HCT116 (cell line): ENCODE measurements at regions not wholly inside any gene's neighbourhood (a gene's known extent, or its start where the extent isn't known, plus 50 kb on each side); places are given as distances from the start of the nearest gene placed in this dataset.

Experiments
- ATAC-seq: fragments of 200-7000 bp; cut with Tn5 transposase; 2 replicates; pipeline ENCODE4 v1.9.1; 2020; ENCODE audit warnings: mild to moderate bottlenecking, moderate library complexity
- BruUV-seq: library from RNA; stranded (reverse); fragments of 400-500 nt; replicated peaks from 2 replicates; lab custom pipeline; 2021; lab: Mats Ljungman, UMichigan
- CTCF ChIA-PET: fragments of 300-600 bp; sonication (Branson Sonifier 250); formaldehyde crosslinking; loops from one replicate; lab custom pipeline; 2021; ENCODE audit warnings: antibody characterized with exemption; lab: Charles Lee
- POLR2A ChIA-PET: fragments of 300-600, 350-600 bp; sonication (Branson Sonifier 250); formaldehyde crosslinking; loops from one replicate; lab custom pipeline; 2021; ENCODE audit warnings: antibody characterized with exemption; lab: Charles Lee
- RAD21 ChIA-PET, 2 experiments: fragments of 300-600 bp; sonication (Branson Sonifier 250); formaldehyde crosslinking; loops; one replicate each; lab custom pipeline; 2023; ENCODE audit warnings: low total read pairs in 2 of 2; ENCODE audit not compliant: uncharacterized antibody in 2 of 2, unreplicated experiment in 2 of 2, low non-redundant PET in 1 of 2; lab: Charles Lee
- DNase-seq: peaks from one replicate; pipeline ENCODE4 v3.0.0-alpha.2; 2010; ENCODE audit warnings: low read depth, low spot score
- H2AFZ ChIP-seq: fragments of 200-600 bp; shearing (Covaris generic), sonication (generic); 2 replicates; pipeline ENCODE4 v1.6.1; 2017; ENCODE audit warnings: low read depth, mixed run types, mixed read lengths, antibody characterized with exemption, low read length; ENCODE audit not compliant: poor library complexity, severe bottlenecking
- H3K27ac ChIP-seq: 2 replicates; pipeline ENCODE4 v1.5.1; 2012; ENCODE audit warnings: low read depth, low read length
- H3K27me3 ChIP-seq: fragments of 200-600 bp; sonication (generic); 2 replicates; pipeline ENCODE4 v1.6.1; 2016; ENCODE audit warnings: mixed run types, low read length, mixed read lengths; ENCODE audit not compliant: insufficient read depth
- H3K36me3 ChIP-seq, 2 experiments: fragments of 200-500 bp in 1 of 2; fragments of 200-600 bp in 1 of 2; sonication (Bioruptor generic) in 1 of 2; sonication (generic) in 1 of 2; 2 replicates each; pipeline versions ENCODE4 v1.5.1 to v1.6.1; 2014 to 2016; ENCODE audit warnings: low read length in 2 of 2, inconsistent platforms in 1 of 2, mixed read lengths in 1 of 2, mixed run types in 1 of 2; ENCODE audit not compliant: insufficient read depth in 2 of 2, control insufficient read depth in 1 of 2
- H3K4me1 ChIP-seq, 2 experiments: fragments of 200-600 bp in 1 of 2; sonication (generic) in 1 of 2; 2 replicates each; pipeline versions ENCODE4 v1.5.1 to v1.6.1; 2012 to 2017; ENCODE audit warnings: low read length in 2 of 2, inconsistent platforms in 1 of 2, mild to moderate bottlenecking in 1 of 2, mixed read lengths in 1 of 2, mixed run types in 1 of 2, moderate library complexity in 1 of 2; ENCODE audit not compliant: insufficient read depth in 2 of 2, control insufficient read depth in 1 of 2
- H3K4me2 ChIP-seq: fragments of 200-600 bp; sonication (generic); 2 replicates; pipeline ENCODE4 v1.6.1; 2017; ENCODE audit warnings: mixed run types, low read length, mixed read lengths
- H3K4me3 ChIP-seq, 2 experiments: fragments of 200-600 bp in 1 of 2; sonication (generic) in 1 of 2; replicated peaks in 1 of 2; 2 replicates each; pipeline ENCODE4 v1.5.1; 2011 to 2016; ENCODE audit warnings: low read length in 2 of 2, control low read depth in 1 of 2, low read depth in 1 of 2, mild to moderate bottlenecking in 1 of 2, mixed read lengths in 1 of 2, mixed run types in 1 of 2
- H3K79me2 ChIP-seq: fragments of 200-600 bp; sonication (generic); 2 replicates; pipeline ENCODE4 v1.6.1; 2017; ENCODE audit warnings: mild to moderate bottlenecking, mixed run types, low read length, moderate library complexity, mixed read lengths; ENCODE audit not compliant: insufficient read depth
- H3K9ac ChIP-seq: fragments of 200-600 bp; sonication (generic); 2 replicates; pipeline ENCODE4 v1.6.1; 2016; ENCODE audit warnings: low read length, mixed read lengths
- H3K9me2 ChIP-seq: fragments of 200-600 bp; sonication (generic), shearing (Covaris generic); 2 replicates; pipeline ENCODE4 v1.6.1; 2017; ENCODE audit warnings: mixed run types, mild to moderate bottlenecking, moderate library complexity; ENCODE audit not compliant: insufficient read depth
- H3K9me3 ChIP-seq, 2 experiments: fragments of 200-500 bp in 1 of 2; fragments of 200-600 bp in 1 of 2; sonication (Bioruptor generic) in 1 of 2; sonication (generic) in 1 of 2; 2 replicates each; pipeline ENCODE4 v1.6.1; 2014 to 2017; ENCODE audit warnings: low read length in 2 of 2, mixed read lengths in 2 of 2, inconsistent platforms in 1 of 2, low read depth in 1 of 2, mild to moderate bottlenecking in 1 of 2, mixed run types in 1 of 2, moderate library complexity in 1 of 2; ENCODE audit not compliant: control insufficient read depth in 1 of 2, insufficient read depth in 1 of 2
- H4K20me1 ChIP-seq: fragments of 200-600 bp; sonication (generic), shearing (Covaris generic); 2 replicates; pipeline ENCODE4 v1.6.1; 2017; ENCODE audit warnings: mixed run types, mild to moderate bottlenecking, moderate library complexity; ENCODE audit not compliant: insufficient read depth
- CEBPB ChIP-seq: IDR thresholded peaks from 2 replicates; pipeline ENCODE4 v1.6.1; 2012; ENCODE audit warnings: low read depth
- EGR1 ChIP-seq: IDR thresholded peaks from 2 replicates; pipeline ENCODE4 v1.6.1; 2012; ENCODE audit warnings: low read depth
- FOSL1 ChIP-seq: IDR thresholded peaks from 2 replicates; pipeline ENCODE4 v1.6.1; 2012; ENCODE audit warnings: low read depth
- SIN3A ChIP-seq: IDR thresholded peaks from 2 replicates; pipeline ENCODE4 v1.6.1; 2012; ENCODE audit warnings: low read depth
- SRF ChIP-seq: IDR thresholded peaks from 2 replicates; pipeline ENCODE4 v1.6.1; 2012; ENCODE audit warnings: low read depth
- TCF7L2 ChIP-seq: IDR thresholded peaks from 2 replicates; pipeline ENCODE4 v1.7.0; 2011; ENCODE audit warnings: borderline replicate concordance, inconsistent platforms; ENCODE audit not compliant: insufficient read depth, insufficient read length; ENCODE audit errors: extremely low read depth
- ZBTB33 ChIP-seq: IDR thresholded peaks from 2 replicates; pipeline ENCODE4 v1.6.1; 2011; ENCODE audit warnings: mild to moderate bottlenecking, low read length, moderate library complexity; ENCODE audit not compliant: insufficient replicate concordance; ENCODE audit errors: extremely low read depth
- ZNF274 ChIP-seq: fragments of 200-500 bp; sonication (Bioruptor generic); IDR thresholded peaks from 2 replicates; pipeline ENCODE4 v1.6.1; 2014; ENCODE audit warnings: mild to moderate bottlenecking, low read depth, low read length, inconsistent platforms
- intact Hi-C: fragments of 100-400 bp; cut with micrococcal nuclease; formaldehyde crosslinking; loops from 2 replicates; pipeline ENCODE4 v1.10.0; 2022
- TF ChIP-seq, protein P1 (sequence below): IDR thresholded peaks from 2 replicates; pipeline ENCODE4 v1.6.1; 2012; ENCODE audit warnings: low read depth
- TF ChIP-seq, protein P2 (sequence below): IDR thresholded peaks from 2 replicates; pipeline ENCODE4 v1.6.1; 2012

DNA sequence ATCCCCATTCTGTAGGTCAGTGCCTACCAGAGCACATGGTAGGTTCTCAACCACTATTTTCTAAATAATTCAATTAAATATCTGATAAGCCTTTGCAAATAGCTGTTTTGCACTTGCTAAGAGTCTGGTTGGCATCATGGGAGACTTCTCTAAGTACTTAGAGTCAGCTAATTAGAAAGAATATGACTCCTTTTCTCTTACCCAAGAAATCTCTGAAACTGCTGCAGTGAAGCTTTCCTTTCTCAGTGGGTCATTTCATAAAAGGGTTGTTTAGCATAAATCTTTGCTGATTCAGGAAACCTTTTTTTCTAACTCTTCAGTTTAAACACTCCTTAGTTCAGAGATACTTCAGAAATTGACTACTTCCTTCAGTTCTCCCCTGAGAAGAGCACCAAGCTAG, 438.9 kb downstream of the ADRA2A start:
- H3K4me3 ChIP-seq, result no peak overlapping the region
- no peaks in the 10 kb centered on the region for H3K4me1 ChIP-seq
- H3K27ac ChIP-seq, result no peak overlapping the region
- no peaks in the 10 kb centered on the region for H3K79me2 ChIP-seq
- TF ChIP-seq EGR1, result no peak
- no peak for TF ChIP-seq SRF
- TF ChIP-seq ZNF274, result no peak
- TF ChIP-seq, protein P1, sequence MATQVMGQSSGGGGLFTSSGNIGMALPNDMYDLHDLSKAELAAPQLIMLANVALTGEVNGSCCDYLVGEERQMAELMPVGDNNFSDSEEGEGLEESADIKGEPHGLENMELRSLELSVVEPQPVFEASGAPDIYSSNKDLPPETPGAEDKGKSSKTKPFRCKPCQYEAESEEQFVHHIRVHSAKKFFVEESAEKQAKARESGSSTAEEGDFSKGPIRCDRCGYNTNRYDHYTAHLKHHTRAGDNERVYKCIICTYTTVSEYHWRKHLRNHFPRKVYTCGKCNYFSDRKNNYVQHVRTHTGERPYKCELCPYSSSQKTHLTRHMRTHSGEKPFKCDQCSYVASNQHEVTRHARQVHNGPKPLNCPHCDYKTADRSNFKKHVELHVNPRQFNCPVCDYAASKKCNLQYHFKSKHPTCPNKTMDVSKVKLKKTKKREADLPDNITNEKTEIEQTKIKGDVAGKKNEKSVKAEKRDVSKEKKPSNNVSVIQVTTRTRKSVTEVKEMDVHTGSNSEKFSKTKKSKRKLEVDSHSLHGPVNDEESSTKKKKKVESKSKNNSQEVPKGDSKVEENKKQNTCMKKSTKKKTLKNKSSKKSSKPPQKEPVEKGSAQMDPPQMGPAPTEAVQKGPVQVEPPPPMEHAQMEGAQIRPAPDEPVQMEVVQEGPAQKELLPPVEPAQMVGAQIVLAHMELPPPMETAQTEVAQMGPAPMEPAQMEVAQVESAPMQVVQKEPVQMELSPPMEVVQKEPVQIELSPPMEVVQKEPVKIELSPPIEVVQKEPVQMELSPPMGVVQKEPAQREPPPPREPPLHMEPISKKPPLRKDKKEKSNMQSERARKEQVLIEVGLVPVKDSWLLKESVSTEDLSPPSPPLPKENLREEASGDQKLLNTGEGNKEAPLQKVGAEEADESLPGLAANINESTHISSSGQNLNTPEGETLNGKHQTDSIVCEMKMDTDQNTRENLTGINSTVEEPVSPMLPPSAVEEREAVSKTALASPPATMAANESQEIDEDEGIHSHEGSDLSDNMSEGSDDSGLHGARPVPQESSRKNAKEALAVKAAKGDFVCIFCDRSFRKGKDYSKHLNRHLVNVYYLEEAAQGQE, result no peak
- no peak for TF ChIP-seq SIN3A
- intact Hi-C loops, result no loop called here
- no peak for DNase-seq
- no peaks in the 10 kb centered on the region for H3K9me3 ChIP-seq
- ChIA-PET CTCF (no interaction called here), RAD21 (no interaction called here), POLR2A (no interaction called here)
- H3K36me3 ChIP-seq, result no peaks in the 10 kb centered on the region
- no TSS peak for BruUV-seq
- H3K9ac ChIP-seq, result no peak overlapping the region
- H3K4me2 ChIP-seq, result no peak overlapping the region
- H3K9me2 ChIP-seq, result no peaks in the 10 kb centered on the region
- no peak for ATAC-seq
- H4K20me1 ChIP-seq, result no peaks in the 10 kb centered on the region
- peaks cover 21% of the 10 kb centered on the region for H3K27me3 ChIP-seq
- H2AFZ ChIP-seq, result no peak overlapping the region

GRCh38 chr10:111516144-111516543, 439.3 kb downstream of the ADRA2A start:
- H3K9ac ChIP-seq, result no peak overlapping the region
- DNase-seq (no peak), ATAC-seq (no peak)
- H3K36me3 ChIP-seq, result no peaks in the 10 kb centered on the region
- H3K4me3 ChIP-seq, result no peak overlapping the region
- BruUV-seq, result no TSS peak
- no peak overlapping the region for H3K4me2 ChIP-seq
- H3K27ac ChIP-seq, result no peak overlapping the region
- no peaks in the 10 kb centered on the region for H3K4me1 ChIP-seq
- no peaks in the 10 kb centered on the region for H3K9me3 ChIP-seq
- no peaks in the 10 kb centered on the region for H4K20me1 ChIP-seq
- no peak overlapping the region for H2AFZ ChIP-seq
- peaks cover 21% of the 10 kb centered on the region for H3K27me3 ChIP-seq
- RAD21 ChIA-PET, result no interaction called here
- no peaks in the 10 kb centered on the region for H3K79me2 ChIP-seq
- POLR2A ChIA-PET, result no interaction called here
- no peaks in the 10 kb centered on the region for H3K9me2 ChIP-seq
- TF ChIP-seq ZNF274 (no peak), FOSL1 (no peak), SIN3A (no peak), CEBPB (no peak), ZBTB33 (no peak), TCF7L2 (no peak)
- TF ChIP-seq, protein P2, sequence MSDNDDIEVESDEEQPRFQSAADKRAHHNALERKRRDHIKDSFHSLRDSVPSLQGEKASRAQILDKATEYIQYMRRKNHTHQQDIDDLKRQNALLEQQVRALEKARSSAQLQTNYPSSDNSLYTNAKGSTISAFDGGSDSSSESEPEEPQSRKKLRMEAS, result no peak
- TF ChIP-seq, protein P1, result no peak
- intact Hi-C loops, result no loop called here
- CTCF ChIA-PET, result no interaction called here
